Gastrocnemius medialis (tissue), 4 donors: ENCODE measurements at regions not wholly inside any gene's neighbourhood (a gene's known extent, or its start where the extent isn't known, plus 50 kb on each side); places are given as distances from the start of the nearest gene placed in this dataset.

Source experiments
- CTCF ChIP-seq, 5 experiments: fragments of 450-650 bp in 3 of 5; fragments of 200-600 bp in 2 of 5; sonication (generic) in 2 of 5; IDR thresholded peaks in 4 of 5; conservative IDR thresholded peaks in 1 of 5; 1 replicate in 4 of 5; 2 replicates in 1 of 5; pipeline ENCODE4 v1.5.1; 2016 to 2019; ENCODE audit warnings: antibody characterized with exemption in 5 of 5, mild to moderate bottlenecking in 3 of 5, moderate library complexity in 3 of 5
- POLR2A ChIP-seq, 2 donors: fragments of 450-650 bp; IDR thresholded peaks; one replicate each; pipeline ENCODE4 v1.6.1; 2017; ENCODE audit warnings: antibody characterized with exemption in 2 of 2, mild to moderate bottlenecking in 2 of 2, moderate library complexity in 2 of 2

DNA sequence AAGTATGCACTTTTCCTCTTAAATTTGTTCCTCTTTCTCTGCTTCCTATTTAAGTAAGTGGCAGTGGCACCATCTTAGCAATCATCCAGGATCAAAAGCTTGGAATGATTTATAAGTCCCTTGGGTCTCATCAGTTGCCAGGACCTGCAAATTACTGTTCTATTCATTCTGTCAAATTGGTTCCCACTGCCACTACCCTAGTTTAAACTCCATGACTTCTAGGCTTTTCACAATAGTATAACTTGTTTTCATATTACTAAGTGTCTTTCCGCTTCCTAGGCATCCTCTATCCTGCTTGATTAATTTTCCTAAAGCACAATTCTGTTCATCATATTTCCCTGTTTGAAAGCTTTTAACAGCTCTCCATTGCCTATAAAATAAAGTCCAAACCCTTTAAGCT is 363.9 kb upstream of the MEF2C start:
- TF ChIP-seq CTCF (IDR thresholded peaks at IDR 0.05 in 4 of 5, conservative IDR thresholded peaks at IDR 0.05 in 1 of 5): no peak
- TF ChIP-seq POLR2A (IDR thresholded peaks at IDR 0.05): no peak
